Posterior vena cava (tissue), 2 donors: ENCODE measurements at regions not wholly inside any gene's neighbourhood (a gene's known extent, or its start where the extent isn't known, plus 50 kb on each side); places are given as distances from the start of the nearest gene placed in this dataset.

Experiments used
- DNase-seq: peaks from one replicate; pipeline ENCODE4 v3.0.0-alpha.2; 2020; ENCODE audit warnings: low spot score
- intact Hi-C, 2 donors: fragments of 100-400 bp; cut with DNase I; formaldehyde crosslinking; loops; one replicate each; pipeline versions ENCODE4 v1.14.1 to v1.14.2; 2022 to 2023
- donor health status: DM: yes; HTN: yes; CAD: no.
- donor health status: DM: yes; HTN: yes; CAD: no.

DNA sequence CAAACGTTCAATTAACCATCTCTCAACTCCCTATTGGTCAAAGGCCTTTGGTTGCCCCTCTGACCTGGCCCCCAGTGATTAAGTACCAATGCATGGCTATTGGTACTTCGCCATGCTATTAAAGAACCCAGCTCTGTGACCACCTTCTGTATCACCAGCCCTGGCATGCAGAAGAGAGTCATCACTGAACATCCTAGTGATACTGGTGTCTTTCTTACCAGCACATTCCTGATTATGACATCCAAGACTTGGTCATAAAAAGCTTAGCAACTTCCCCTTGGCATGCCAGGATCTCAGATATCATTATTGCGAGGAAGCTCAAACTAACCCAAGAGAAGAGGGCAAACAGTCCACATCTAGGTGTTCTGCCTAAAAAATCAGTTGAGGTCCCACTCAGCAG, 122.3 kb upstream of the OTUD4 start:
- no peak for DNase-seq
- intact Hi-C loops: no loop called here

GRCh38 chr4:145301386-145302080, 121.1 kb upstream of the OTUD4 start:
- intact Hi-C loops: no loop called here
- no peak for DNase-seq

DNA sequence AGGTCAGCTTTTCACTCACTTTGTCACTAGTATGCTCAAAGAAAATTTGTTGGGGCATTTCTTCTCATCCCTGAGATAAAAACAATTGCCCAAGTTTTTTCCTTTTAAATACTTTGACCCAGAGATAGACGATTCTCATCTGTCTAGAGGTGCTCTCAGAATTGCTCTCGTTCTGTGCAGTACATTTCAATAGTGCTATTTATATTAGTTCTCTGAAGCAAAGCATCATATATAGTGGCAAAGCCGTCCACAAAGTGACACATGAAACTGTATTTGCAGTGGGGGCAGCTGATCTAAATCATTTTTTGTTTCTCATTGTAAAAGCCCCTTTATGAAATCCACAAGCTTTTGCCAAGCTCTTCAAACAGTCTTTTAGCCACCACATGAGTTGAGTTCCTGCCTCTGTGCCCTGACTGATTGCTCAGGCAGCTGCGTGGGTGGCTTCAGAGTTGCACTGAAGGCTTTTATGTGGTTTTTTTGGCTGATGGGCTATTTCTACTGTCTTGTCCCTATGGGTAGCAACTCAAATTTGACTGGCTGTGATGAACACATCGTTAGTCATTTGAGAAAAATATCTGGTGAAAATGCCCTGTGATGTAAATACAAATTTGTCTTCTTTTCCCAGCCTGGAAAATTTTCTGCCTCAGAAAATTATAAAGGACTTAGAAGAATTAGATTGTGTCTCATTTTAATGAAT, 119.1 kb upstream of the OTUD4 start:
- DNase-seq: no peak
- intact Hi-C loops: no loop called here

GRCh38 chr4:145298885-145299284, 118.5 kb upstream of the OTUD4 start:
- intact Hi-C loops: no loop called here
- no peak for DNase-seq

DNA sequence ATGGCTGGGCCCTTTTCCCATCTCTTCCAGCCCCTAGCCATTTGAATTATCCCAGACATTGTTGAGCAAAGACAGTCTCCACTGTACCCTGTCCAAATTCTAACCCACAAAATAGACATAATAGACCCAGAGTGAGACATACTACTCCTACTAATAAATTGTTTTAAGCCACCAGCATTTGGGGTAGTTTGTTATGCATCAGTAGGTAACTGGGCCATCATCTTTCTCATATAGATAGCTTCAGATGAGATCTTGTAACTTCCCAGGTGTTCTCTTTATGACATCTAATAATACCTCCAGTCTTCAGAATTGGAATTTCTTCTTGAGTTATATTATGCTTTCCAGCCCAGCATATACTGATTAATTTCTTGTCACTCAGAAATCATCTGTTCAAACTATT, 117.2 kb upstream of the OTUD4 start:
- intact Hi-C loops: no loop called here
- no peak for DNase-seq

GRCh38 chr4:145295547-145295946, 115.2 kb upstream of the OTUD4 start:
- DNase-seq: no peak

DNA sequence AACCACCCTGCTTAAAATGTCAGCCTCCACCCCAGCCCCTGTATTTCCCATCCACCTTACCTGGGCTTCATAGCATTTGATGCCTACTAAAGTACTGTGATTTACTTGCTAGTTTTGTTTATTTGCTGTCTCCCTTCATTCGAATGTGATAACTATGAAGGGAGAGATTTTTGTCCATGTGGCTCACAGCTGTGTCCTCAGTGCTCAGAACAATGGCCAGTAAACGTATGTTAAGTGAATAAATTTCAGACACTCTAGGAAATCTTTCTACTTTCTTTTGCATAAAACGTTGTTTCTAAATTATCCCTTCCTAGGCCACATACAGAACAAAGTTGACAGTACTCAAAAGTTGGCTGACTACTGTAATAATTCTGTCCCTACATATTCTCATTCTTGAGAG, 114.7 kb upstream of the OTUD4 start:
- DNase-seq: no peak
- intact Hi-C loops: no loop called here

More at GRCh38 chr4:145295547-145295946, 115.2 kb upstream of the OTUD4 start:
- intact Hi-C loops: no loop called here

- no peak for DNase-seq
- intact Hi-C loops: no loop called here
Observed at GRCh38 chr4:145293658-145294057, 113.3 kb upstream of the OTUD4 start.

DNA sequence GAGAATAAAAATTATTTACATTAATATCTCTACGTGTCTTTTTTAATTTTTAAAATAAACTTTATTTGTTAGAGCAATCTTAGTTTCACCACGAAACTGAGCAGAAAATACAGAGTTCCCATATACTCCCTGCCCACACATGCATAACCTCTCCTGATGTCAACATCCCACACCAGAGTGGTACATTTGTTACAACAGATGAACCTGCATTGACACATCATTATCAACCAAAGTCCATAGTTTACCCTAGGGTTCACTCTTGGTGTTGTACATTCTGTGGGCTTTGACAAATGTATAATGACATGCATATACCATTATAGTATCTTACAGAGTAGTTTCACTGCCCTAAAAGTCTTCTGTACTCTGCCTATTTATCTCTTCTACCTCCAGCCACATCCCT, 110.6 kb upstream of the OTUD4 start:
- intact Hi-C loops: no loop called here
- no peak for DNase-seq

DNA sequence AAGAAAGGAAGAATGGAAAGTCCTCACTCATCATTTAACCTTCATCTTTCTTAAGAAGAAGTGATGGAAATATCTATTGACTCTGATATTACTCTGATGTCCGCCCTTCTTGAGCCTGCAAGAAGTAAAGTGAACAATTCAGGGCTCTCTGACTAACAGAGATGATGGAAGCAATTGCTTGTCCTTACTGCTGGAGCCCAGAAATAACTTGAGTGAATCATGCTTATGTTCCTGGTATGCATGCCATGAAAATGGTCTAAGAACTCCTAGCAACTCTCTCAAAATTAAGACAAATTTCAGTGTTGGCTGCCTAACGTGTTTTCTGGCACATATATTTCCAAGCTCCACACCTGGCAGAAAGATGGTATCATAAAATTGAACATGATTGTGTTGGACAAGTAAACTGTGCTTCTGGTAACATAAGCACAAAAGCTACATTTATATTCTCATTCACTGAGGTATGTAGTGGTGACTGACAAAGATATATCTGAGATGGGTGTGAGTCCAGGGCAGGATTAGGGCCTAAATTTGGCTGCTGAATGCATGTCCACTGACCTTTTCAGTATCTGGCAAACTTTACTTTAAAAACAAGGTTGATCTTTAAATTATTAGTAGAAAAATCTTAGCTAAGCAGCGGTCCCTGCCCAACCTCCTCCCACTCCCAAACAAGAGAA, 109.2 kb upstream of the OTUD4 start:
- DNase-seq: no peak
- intact Hi-C loops: no loop called here

GRCh38 chr4:145287351-145287750, 107.0 kb upstream of the OTUD4 start:
- intact Hi-C loops: no loop called here
- DNase-seq: no peak

DNA sequence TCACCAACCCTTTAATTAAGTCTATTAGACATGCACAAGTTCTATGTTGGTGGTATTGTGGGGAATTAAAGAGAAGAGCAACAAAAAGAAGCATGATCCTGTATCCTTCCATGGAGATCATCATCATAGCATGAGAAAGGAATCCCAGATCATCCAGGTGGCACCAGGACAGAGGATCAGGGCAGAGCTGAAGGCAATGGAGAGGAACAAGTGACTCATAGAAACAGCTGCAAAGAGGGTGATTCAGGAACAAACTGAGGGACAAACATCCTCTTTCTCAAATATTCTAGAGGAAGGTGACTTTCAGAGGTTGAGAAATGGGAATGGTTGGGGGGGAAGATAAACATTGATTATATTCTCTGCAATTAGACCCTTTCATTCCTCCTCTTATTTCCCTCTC, 105.5 kb upstream of the OTUD4 start:
- intact Hi-C loops: no loop called here
- no peak for DNase-seq

GRCh38 chr4:145283909-145284308, 103.5 kb upstream of the OTUD4 start:
- intact Hi-C loops: no loop called here

GRCh38 chr4:145281951-145282350, 101.6 kb upstream of the OTUD4 start:
- no peak for DNase-seq
- intact Hi-C loops: no loop called here

More at GRCh38 chr4:145283909-145284308, 103.5 kb upstream of the OTUD4 start:
- no peak for DNase-seq

DNA sequence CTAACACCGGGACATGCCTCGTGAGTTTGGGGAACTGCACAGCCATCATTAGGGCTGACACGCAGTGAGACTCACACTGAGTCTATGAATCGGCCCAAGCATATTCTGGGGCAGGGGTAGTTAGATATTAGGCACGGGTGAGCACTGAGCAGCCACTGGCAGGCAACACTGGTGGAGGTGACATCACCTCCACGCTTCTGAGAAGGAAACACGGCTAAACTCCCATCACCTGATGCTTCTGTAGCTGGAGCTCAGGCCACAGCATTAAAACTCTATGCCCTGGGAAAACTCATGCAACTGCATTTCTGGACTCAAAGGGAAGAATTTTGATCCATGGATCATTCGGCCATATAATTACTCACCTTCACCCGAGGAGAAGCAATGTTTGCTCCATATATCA, 100.8 kb upstream of the OTUD4 start:
- intact Hi-C loops: no loop called here

GRCh38 chr4:145280541-145280940, 100.2 kb upstream of the OTUD4 start:
- no peak for DNase-seq
- intact Hi-C loops: no loop called here

More for the DNA sequence above, 100.8 kb upstream of the OTUD4 start:
- DNase-seq: no peak

GRCh38 chr4:145279122-145279960, 99.0 kb upstream of the OTUD4 start:
- DNase-seq: no peak
- intact Hi-C loops: no loop called here

DNA sequence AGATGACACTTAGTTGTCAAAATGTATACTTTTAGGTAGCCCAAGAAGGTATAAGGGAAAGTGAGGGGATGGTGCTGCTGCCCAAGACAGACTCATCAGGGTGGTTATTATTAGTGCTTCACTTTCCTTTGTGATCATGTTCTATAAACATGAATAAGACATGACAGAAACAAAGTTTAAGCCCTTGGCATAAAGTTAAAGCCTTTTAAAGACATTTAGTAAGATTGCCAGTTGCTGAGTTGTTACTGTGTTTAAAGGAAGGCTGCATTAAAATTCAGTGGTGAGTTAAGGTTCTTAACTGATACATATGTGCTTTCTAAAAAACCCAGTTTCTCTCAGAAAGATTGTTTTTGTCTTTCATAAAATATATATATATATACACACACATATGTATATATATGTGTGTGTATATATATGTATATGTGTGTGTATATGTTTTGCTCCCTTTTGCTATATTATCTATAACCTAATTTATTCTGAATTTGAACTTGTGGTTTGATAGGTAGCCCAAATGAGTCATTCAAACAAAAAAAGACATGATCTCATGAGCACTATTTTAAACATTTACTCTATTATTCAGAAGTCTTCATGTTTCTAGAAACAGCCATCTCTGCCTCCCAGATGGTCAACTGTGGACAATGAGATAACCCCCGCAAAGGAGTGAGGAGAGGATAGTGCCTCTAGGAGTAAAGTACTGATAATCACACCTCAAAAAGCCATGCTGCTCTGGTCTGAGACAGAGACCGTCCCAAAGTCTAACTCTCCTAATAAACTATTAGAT, 98.1 kb upstream of the OTUD4 start:
- no peak for DNase-seq
- intact Hi-C loops: no loop called here

DNA sequence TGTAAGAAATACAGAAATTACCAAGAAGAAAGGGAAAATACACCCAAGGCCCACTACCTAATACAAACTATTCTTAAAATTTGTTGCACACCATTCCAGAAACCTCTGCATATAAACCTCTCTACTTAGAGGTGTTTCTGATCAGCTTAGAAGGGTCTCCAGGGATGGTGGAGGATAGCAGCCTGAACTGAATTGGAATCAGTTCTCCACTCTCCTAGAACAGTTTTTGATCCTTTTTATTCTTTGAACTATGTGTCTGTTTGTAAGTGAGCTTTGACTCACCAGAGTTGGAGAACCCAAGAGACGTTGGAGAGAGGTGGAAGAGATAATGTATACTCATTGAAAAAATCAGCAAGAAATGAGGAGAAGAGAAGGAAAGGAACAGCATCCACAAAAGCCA, 96.6 kb upstream of the OTUD4 start:
- intact Hi-C loops: no loop called here
- DNase-seq: no peak
